GM18907 (cell line): ENCODE measurements at regions not wholly inside any gene's neighbourhood (a gene's known extent, or its start where the extent isn't known, plus 50 kb on each side); places are given as distances from the start of the nearest gene placed in this dataset.

ENCODE experiments used
- ATAC-seq: cut with Tn5 transposase; IDR thresholded peaks from one replicate; pipeline ENCODE4 v1.9.1; 2021; ENCODE audit warnings: mild to moderate bottlenecking, moderate library complexity; ENCODE audit not compliant: unreplicated experiment

DNA sequence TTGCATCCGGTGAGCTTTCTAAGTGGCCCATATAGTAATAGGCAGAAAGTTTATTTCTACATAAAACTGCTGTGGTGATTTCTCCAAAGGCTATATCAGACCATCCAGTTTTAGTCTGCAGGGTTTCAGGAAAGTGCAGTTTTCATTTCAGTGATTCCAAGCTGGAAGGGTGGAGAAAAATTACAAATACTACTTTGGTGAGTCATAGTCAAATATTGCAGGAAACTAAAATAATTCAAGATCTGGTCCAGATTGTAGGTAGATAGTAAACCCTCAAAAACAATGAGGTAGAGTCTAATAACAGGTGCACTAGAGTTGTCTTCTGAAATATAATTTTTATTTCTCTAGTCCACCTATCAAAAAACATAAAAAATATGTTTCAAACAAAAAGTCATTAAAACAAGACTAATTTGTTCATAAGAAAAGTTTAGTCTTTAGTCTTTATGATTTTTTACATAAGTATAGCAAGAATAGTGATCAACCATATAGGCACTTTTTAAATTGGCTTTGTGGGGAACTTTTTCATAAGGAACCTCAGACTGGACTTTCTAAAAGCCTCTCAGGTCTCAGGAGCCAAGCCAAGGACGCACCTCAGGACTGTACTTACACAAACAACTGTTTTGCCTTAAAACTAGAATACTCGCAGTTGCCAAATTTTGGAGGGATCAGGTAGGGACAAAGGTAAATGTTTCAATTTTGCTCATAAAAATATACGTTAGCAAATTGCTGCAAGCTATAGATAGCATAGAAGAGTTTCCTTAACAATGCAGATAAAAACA is 101.8 kb upstream of the TLR3 start:
- no peak for ATAC-seq

GRCh38 chr4:185969657-185970056 is 99.3 kb upstream of the TLR3 start:
- no peak for ATAC-seq

- ATAC-seq, result no peak
Observed at GRCh38 chr4:185987961-185988627, 80.9 kb upstream of the TLR3 start.

DNA sequence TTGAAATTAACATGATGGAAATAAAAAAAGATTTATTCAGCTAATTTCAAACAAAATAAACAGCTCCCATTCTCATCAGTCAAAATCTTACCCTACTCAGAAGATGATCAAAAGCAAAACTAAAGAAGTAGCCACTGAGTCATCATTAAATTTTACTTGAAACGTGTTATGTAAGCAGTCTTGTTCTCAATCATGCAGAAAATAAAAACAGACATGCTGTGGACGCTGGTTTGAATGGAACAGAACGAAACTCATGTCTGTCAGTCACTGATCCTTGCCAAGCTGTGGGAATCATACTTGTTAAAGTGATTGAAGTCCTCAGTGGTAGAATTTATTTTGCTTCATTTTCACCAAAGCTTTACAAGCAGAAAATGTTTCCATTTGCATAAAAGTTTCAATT is 77.2 kb upstream of the TLR3 start:
- no peak for ATAC-seq

GRCh38 chr4:185992585-185992984 is 76.4 kb upstream of the TLR3 start:
- no peak for ATAC-seq

DNA sequence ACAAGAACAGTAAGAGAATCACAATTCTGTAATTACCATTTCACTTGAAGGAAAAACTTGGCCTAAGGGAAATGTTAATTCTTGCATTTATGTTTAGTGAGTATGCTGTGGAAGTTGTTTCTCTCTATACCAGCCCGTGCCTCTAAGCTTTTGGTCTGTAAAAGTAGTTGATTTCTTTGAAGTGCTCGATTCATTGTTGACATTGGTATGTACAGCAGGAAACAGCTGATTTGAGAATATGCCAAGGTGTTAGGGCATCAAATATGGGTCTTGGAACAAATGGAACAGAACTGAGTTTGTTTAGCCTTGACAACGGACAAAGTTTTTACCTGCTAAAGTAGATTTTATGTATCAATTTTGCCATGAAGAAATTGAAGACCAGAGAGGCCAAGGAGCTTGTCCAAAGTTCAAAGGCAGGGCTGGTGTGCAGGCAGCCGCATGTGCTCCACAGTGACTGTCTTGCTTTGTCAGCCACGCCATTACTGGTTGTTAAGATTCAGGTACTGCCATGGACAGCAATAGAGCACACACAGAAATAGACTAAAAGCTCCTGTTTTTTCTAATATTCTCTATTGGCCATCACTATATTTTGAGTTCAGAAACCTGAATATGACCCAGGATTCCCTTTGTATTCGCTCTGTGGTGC is 75.5 kb upstream of the TLR3 start:
- ATAC-seq, result no peak

- no peak for ATAC-seq
Observed at GRCh38 chr4:185994750-185995149, 74.2 kb upstream of the TLR3 start.

DNA sequence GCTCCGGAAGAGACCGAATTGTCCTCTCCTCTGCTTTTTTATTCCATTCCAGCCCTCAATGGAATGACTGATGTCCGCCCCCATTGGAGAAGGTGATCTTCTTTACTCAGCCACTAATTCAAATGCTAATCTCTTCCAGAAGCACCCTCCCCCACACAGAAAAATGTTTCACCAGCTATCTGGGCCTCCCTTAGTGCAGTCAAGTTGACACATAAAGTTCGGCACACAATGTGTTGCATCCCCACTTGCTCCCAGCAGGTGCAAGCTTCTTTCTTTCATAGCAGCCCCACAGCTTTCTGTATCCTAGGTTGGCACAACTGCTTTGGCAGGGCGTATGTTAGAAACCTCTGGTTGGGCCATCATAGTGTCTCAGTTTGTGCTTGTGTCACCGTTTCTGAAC is 73.3 kb upstream of the TLR3 start:
- ATAC-seq, result no peak

DNA sequence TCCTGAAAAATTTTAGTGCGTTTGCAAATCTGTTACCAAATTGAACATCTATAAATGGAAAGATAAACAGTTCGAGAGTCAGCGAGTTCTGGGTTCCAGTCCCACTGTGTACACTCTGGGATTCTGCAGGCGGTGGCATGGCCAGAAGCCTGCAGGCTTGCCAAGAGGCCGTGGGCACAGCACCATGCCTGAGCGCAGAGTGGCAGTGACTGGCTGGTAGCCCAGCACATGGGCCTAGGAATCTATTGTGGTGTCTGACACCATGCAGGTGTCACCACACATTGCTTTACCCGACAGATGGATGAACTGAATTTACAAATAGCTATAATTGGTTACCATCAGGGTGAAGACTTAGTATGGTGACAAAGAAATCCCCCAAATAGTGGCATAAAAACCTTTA is 71.7 kb upstream of the TLR3 start:
- ATAC-seq, result no peak

GRCh38 chr4:185998791-185999190 is 70.2 kb upstream of the TLR3 start:
- ATAC-seq, result no peak

- no peak for ATAC-seq
Observed at GRCh38 chr4:185999207-185999606, 69.7 kb upstream of the TLR3 start.

DNA sequence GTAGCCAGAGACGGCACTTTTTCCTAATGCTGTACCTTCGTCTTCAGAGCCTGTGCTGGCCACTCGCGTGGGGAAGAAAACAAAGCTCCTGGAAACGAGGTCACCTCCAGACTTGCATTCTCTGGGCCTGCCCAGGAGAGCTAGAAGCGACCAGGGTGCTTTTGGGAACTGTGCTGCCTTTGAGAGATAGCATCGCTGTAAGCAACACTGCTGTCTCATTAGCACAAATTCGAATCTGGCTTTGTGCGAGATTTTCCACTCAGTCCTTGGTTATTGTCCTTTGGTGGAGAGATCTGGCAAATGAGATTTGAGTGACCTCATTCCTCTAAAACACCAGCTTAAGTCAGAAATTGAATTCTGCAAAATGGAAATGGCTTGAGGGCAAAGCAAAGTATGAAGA is 66.1 kb upstream of the TLR3 start:
- no peak for ATAC-seq

DNA sequence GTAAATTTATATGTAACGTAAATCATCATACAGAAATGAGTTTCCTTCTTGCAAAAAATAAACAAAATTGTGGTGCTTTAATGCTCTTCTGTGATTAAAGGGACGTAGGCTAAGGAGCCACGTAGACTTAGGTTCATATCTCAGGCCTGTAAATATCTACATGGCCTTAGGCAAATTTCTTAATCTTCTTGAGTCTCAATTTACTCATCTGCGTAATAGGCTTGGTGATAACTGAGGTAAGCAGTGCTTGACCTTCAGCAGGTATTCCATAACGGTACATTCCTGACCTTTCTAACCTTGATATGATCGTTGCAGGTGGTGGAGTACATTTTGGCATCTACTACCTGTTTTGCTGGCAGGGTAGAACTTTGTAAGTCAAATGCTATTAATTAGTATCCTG is 65.2 kb upstream of the TLR3 start:
- no peak for ATAC-seq

GRCh38 chr4:186008057-186008456 is 60.9 kb upstream of the TLR3 start:
- no peak for ATAC-seq

GRCh38 chr4:186009976-186010375 is 59.0 kb upstream of the TLR3 start:
- no peak for ATAC-seq

- ATAC-seq, result no peak
Observed at GRCh38 chr4:186010821-186011220, 58.1 kb upstream of the TLR3 start.

DNA sequence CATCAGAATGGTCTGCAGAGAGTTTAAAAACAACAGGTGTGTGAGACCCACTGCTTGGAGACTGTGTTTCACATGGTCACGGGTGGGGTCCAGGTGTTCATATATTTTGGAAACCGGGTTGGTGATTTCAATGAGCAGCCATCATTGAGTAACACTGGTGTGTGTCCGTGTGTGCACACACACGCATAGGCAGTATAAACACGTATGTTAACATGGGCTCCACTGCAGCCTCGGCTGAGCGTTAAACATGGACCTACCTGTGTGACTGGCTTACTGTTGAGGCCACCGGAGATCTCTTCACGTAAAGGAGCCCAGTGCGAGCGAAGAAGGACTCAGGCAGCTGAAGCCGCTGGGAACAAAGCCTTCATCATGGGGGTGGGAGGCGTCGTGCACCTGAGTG is 56.9 kb upstream of the TLR3 start:
- ATAC-seq, result no peak

DNA sequence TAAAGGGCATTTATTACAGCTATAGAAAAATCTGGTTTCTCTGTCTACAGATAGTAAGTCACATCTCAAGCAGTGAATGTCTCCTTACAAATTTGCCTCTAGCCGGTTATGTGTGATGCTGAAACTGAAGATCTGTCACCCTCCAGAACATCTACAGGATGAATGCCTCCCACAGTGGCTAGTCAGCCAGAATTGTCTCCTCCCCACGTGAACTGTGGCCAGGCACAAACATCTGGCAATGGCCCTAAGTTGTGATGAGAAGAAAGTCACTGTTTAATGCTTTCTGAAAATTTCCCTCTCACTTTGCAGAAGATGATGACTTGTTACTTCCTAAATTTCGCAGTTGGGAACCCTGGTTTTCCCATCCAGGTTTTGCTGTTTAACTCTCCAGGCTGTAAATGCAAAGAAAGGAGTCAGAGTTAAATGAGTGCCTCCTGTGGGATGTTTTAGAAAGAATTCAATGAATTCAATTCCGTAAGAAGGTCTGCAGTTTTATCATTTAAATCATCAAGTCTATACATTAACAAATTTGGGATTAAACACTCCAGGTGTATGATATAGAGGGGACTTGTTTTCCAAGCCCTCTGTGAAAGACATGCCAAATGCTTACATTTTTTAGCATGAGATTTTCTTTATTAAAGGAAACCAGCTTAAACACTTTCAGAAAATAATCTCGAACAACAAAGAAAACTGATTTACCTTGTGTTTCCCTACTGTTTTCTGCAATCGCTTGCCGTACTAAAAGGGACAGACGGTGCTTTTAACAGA is 55.4 kb upstream of the TLR3 start:
- ATAC-seq, result no peak

DNA sequence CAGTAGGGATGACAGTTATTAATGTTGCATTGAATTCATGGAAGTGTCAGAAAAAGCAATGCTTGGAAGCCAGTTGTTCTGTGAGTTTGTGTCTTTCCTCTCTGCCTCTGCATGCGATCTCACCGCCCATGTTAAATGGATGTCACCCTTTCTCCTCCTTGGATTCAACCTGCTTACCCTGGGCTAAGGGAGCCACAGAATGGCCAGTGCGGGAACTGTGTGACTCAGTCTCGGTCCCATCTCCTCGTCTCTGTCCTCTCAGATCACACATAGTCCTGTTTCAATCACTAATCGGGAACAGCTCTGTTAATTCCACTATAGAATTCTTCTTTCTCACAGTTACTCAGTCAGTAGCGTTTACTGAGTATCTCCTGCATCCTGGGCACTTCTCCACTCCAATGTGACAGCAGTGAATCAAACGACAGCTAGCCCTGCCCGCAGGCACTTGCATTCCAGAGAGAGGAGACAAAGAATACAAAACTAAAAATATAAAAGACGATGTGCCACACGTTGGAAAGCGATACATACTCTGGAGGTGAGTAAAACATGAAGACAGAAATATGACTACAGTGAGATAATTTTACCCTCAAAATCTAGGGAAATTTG is 53.6 kb upstream of the TLR3 start:
- no peak for ATAC-seq

- no peak for ATAC-seq
Observed at GRCh38 chr4:186016796-186017195, 52.2 kb upstream of the TLR3 start.

GRCh38 chr4:186017801-186018200 is 51.2 kb upstream of the TLR3 start:
- no peak for ATAC-seq
